ENCODE measurements at regions not wholly inside any gene's neighbourhood (a gene's known extent, or its start where the extent isn't known, plus 50 kb on each side); places are given as distances from the start of the nearest gene placed in this dataset.
"Not testable (repeated sequence)": the region's sequence is repeated elsewhere in the genome, so short reads cannot be mapped to it uniquely, and the experiment has no call there.

GRCh38 chr5:104650313-104651055 lies 1087.9 kb upstream of the NUDT12 start:
- no peak for DNase-seq (ENCODE audit: low read depth in 4 of 4, low spot score in 3 of 4)

- peak in 1 of 4 donors; percentile 8 for DNase-seq (ENCODE audit: low read depth in 4 of 4, low spot score in 3 of 4)
These were observed 1083.8 kb upstream of the NUDT12 start for GRCh38 chr5:104646416-104646815.

GRCh38 chr5:104643320-104643719 lies 1080.7 kb upstream of the NUDT12 start:
- DNase-seq (ENCODE audit: low read depth in 4 of 4, low spot score in 3 of 4), result no peak

GRCh38 chr5:104635227-104635626 lies 1072.6 kb upstream of the NUDT12 start:
- no peak for DNase-seq (ENCODE audit: low read depth in 4 of 4, low spot score in 3 of 4)

- no peak for DNase-seq (ENCODE audit: low read depth in 4 of 4, low spot score in 3 of 4)
These were observed 1066.3 kb upstream of the NUDT12 start for GRCh38 chr5:104628911-104629310.

- DNase-seq (ENCODE audit: low read depth in 4 of 4, low spot score in 3 of 4), result no peak
These were observed 1063.5 kb upstream of the NUDT12 start for GRCh38 chr5:104626122-104626521.

- no peak for DNase-seq (ENCODE audit: low read depth in 4 of 4, low spot score in 3 of 4)
These were observed 1049.4 kb upstream of the NUDT12 start for GRCh38 chr5:104612005-104612404.

- no peak for DNase-seq (ENCODE audit: low read depth in 4 of 4, low spot score in 3 of 4)
These were observed 1048.7 kb upstream of the NUDT12 start for GRCh38 chr5:104611135-104611767.

GRCh38 chr5:104606258-104606829 lies 1043.8 kb upstream of the NUDT12 start:
- DNase-seq (ENCODE audit: low read depth in 4 of 4, low spot score in 3 of 4), result no peak

GRCh38 chr5:104599726-104600125 lies 1037.1 kb upstream of the NUDT12 start:
- DNase-seq (ENCODE audit: low read depth in 4 of 4, low spot score in 3 of 4), result no peak

GRCh38 chr5:104598285-104598684 lies 1035.7 kb upstream of the NUDT12 start:
- no peak for DNase-seq (ENCODE audit: low read depth in 4 of 4, low spot score in 3 of 4)

GRCh38 chr5:104594850-104595249 lies 1032.3 kb upstream of the NUDT12 start:
- no peak for DNase-seq (ENCODE audit: low read depth in 4 of 4, low spot score in 3 of 4)

- no peak for DNase-seq (ENCODE audit: low read depth in 4 of 4, low spot score in 3 of 4)
These were observed 1014.1 kb upstream of the NUDT12 start for GRCh38 chr5:104576677-104577076.

- no peak for DNase-seq (ENCODE audit: low read depth in 4 of 4, low spot score in 3 of 4)
These were observed 1011.5 kb upstream of the NUDT12 start for GRCh38 chr5:104573949-104574709.

GRCh38 chr5:104569621-104570020 lies 1007.0 kb upstream of the NUDT12 start:
- no peak for DNase-seq (ENCODE audit: low read depth in 4 of 4, low spot score in 3 of 4)

- DNase-seq (ENCODE audit: low read depth in 4 of 4, low spot score in 3 of 4), result no peak
These were observed 1001.9 kb upstream of the NUDT12 start for GRCh38 chr5:104564530-104564929.

GRCh38 chr5:104556957-104557356 lies 994.4 kb upstream of the NUDT12 start:
- no peak for DNase-seq (ENCODE audit: low read depth in 4 of 4, low spot score in 3 of 4)

GRCh38 chr5:104551628-104552027 lies 989.0 kb upstream of the NUDT12 start:
- DNase-seq (ENCODE audit: low read depth in 4 of 4, low spot score in 3 of 4), result no peak

GRCh38 chr5:104546871-104547270 lies 984.3 kb upstream of the NUDT12 start:
- not testable (repeated sequence) for DNase-seq (ENCODE audit: low read depth in 4 of 4, low spot score in 3 of 4)

GRCh38 chr5:104541141-104541785 lies 978.7 kb upstream of the NUDT12 start:
- no peak for DNase-seq (ENCODE audit: low read depth in 4 of 4, low spot score in 3 of 4)

GRCh38 chr5:104540448-104540847 lies 977.9 kb upstream of the NUDT12 start:
- DNase-seq (ENCODE audit: low read depth in 4 of 4, low spot score in 3 of 4), result peak in 2 of 4 donors; percentile 7 to 8

Data from left renal pelvis (tissue), 4 donors.